GM18511 (cell line): ENCODE measurements at regions not wholly inside any gene's neighbourhood (a gene's known extent, or its start where the extent isn't known, plus 50 kb on each side); places are given as distances from the start of the nearest gene placed in this dataset.

Experiments used
- ATAC-seq: cut with Tn5 transposase; IDR thresholded peaks from one replicate; pipeline ENCODE4 v1.9.1; 2021; ENCODE audit warnings: mild to moderate bottlenecking, moderate library complexity; ENCODE audit not compliant: unreplicated experiment

- ATAC-seq: no peak
These were observed 125.4 kb upstream of the CCDC54 start for GRCh38 chr3:107251819-107252218.

- ATAC-seq: no peak
These were observed 120.3 kb upstream of the CCDC54 start for GRCh38 chr3:107256963-107257362.

DNA sequence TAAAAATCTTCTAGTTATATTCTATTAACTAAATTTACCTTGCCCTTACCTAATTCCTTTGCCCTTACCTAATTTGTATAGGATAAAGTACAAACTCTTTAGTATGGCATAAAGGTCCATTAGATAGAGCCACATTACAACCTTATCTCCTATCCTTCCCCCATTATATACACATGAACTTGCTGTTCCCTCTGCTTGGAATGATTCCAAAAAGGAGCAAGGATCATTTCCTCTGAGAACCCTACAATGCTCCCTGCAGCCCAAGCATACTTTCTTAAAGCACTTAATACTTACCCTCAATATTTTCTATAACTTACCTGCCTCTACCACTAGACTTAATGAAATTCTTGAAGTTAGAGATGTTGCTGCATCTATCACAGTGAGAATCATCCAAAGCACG lies 118.9 kb upstream of the CCDC54 start:
- no peak for ATAC-seq

- ATAC-seq: no peak
These were observed 117.0 kb upstream of the CCDC54 start for GRCh38 chr3:107260207-107260606.

DNA sequence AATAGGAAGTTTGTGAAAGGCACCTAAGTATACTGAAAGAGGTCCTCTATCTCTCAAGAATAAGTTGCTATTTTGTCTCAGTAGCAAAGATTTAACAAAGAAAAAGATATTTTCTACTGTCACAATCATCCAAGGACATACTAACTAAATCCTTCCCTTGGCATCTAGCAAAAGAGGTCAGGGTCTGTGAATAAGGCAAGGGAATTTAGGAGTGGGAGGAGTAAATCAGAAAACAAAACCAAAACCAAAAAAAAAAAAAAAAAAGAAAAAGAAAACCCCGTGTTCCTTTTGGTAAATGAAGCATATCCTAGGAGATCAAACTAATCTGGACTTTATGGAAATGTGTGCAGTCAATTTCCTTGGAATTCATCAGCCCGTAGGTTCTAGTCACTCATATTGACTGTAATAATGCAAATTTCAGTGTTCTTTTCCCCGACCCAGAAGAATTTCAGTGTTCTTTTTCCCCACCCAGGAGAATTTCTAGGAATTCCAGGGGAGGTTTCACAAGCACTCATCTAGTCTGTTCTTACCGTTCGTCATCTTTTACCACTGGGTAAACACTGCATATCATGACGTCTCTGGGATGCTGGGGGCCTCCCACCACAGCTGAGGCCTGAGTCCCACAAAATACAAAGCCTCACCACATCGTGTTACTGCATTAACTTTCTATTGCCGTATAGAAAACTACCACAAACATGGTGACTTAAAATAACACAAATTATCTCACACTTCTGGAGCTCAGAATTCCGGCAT lies 113.8 kb upstream of the CCDC54 start:
- no peak for ATAC-seq

- no peak for ATAC-seq
These were observed 112.4 kb upstream of the CCDC54 start for GRCh38 chr3:107264888-107265287.

GRCh38 chr3:107265526-107265925 lies 111.7 kb upstream of the CCDC54 start:
- ATAC-seq: no peak

DNA sequence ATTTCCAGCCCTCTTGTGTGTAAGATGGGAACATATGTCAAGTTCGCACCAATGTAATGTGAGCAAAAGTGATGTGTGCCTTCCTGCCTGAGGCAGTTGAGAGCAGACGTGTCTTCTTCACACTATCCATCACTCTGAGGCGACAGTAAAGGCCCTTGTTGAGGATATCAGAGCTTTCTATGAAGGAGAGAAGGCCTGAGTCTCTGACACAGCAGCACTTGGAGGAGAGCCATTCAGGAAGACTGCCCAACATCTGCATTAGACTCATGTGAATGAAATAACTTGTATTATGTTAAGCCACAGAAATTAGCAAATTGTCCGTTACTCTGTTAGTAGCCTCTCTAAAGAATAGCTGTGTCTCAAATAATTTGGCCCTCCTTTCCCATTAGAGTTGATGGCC lies 108.8 kb upstream of the CCDC54 start:
- ATAC-seq: no peak

GRCh38 chr3:107269136-107269535 lies 108.1 kb upstream of the CCDC54 start:
- no peak for ATAC-seq

- peak; percentile 86 for ATAC-seq
These were observed 105.4 kb upstream of the CCDC54 start for GRCh38 chr3:107271787-107272387.

DNA sequence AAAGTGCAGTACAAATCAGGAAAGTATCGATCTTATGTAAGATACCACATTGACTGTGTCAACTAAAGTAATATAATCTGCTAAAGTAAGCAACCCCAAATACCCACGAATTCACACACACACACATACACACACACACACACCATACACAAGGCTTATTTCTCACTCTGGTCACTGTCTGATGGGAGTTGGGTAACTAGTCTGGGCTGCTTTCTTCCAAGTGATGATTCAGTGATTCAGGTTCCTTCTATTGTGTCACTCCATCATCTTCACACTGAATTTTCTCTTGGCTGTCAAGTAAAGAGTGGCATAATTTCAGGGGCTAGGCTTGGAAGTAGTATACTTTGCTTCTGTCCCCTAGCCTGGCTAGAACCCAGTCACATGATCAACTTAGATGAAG lies 104.8 kb upstream of the CCDC54 start:
- ATAC-seq: no peak

- no peak for ATAC-seq
These were observed 104.4 kb upstream of the CCDC54 start for GRCh38 chr3:107272885-107273284.

- no peak for ATAC-seq
These were observed 103.5 kb upstream of the CCDC54 start for GRCh38 chr3:107273771-107274170.

- no peak for ATAC-seq
These were observed 101.7 kb upstream of the CCDC54 start for GRCh38 chr3:107275511-107275910.

DNA sequence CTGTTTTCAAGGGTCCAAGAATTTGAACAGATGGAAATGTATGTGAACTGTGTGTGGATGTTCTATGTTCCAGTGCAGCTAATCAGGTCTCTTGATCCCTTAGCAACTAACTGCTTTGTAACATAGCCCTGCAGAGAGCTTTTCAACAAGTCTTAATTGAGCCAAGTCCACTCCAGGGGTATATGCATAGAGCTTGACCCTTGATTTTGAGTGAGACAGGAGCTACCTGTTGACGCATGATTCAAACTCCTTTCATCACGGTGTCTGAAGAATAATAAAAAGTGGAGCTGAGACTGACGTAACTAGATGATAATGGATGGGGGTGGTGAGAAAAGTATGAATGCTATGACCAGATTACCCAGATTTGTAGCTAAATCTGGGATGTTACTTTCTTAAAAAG lies 93.3 kb upstream of the CCDC54 start:
- ATAC-seq: no peak

DNA sequence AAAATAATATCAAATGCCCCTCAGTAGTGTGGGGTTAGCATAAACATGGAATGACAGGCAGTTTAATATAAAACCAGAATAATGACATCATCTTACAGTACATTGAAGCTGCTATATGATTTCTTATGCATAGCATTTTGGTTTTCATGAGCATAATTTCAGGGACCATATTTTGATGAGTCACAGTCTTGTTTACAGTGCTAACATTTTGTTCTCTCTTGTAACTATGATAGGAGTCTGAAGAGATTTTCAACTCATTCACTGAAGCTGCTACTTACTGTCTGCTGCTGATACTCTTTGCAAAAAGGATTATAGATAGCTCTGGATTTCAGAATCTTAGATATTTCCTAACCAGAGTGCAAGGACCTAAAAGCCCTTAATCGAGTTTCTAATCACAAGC lies 92.6 kb upstream of the CCDC54 start:
- no peak for ATAC-seq

DNA sequence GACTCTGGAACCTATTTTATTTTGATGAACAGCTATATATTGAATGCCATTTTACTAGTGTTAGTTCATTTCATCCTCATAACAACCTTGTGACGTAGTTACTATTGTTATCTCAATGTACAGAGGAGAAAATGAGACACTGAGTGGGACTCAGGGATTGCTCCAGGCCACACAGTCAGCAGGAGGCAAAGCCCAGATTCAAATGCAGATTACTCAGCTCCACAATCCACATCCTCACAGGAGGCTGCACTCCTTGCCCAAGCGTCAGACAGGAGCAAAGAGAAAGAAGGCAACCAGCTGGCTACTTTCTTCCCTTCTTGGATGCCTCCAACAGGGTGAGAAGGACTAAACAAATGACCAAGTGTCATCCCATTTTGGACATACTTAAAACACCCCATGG lies 92.0 kb upstream of the CCDC54 start:
- ATAC-seq: no peak

- ATAC-seq: no peak
These were observed 87.9 kb upstream of the CCDC54 start for GRCh38 chr3:107289354-107289753.

DNA sequence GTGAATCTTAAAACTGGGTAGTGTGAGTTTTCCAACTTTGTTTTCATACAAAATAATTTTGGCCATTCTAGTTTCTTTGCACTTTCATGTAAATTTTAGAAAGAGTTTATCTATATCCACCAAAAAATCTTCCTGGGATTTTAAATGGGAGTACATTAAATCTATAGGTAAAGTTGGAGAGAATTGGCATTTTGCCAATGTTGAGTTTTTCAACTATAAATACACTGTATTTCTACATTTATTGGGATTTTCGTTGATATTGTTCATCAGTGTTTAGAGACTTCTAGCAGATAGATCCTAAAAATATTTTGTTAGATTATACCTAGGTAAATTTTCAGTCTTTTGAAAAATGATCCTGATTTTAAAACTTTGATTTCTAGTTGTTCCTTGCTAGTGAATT lies 83.1 kb upstream of the CCDC54 start:
- ATAC-seq: no peak

DNA sequence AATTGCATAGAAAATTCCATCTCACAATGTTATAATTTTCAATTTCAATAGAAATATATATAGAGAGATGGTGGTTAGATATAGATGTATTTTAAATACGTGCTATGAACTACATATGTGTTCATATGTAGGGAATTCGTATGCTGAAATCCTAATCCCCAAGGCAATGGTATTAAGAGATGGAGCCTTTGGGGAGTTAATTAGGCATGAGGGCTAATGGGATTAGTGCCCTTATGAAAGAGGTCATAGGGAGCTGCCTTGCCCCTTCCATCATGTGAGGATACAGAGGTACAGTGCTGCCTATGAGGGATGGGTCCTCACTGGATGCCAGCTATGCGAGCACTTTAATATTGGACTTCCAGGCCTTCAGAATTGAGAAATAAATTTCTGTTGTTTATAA lies 79.6 kb upstream of the CCDC54 start:
- no peak for ATAC-seq

DNA sequence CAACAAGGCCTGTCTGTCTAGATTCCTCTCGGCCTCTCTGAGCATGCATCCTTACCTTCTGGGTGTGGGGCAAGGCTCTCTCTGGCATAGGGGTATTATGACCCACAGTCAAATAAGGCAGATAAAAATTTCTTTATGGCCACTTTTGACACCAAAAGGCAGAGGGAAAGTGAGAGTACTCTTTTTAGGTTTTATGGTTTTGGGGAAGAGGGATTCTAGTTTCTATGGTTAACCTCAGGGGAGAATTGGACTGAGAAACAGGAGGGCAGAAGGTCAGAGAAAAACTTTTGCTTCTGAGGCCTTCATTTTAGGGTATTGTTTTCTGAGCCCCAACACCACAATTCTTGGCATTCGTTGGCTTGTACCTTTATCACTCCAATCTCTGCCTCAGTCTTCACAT lies 70.0 kb upstream of the CCDC54 start:
- ATAC-seq: no peak

- no peak for ATAC-seq
These were observed 68.5 kb upstream of the CCDC54 start for GRCh38 chr3:107308716-107309115.

- ATAC-seq: no peak
These were observed 67.9 kb upstream of the CCDC54 start for GRCh38 chr3:107309312-107309711.
